A673 (cell line): ENCODE measurements at regions not wholly inside any gene's neighbourhood (a gene's known extent, or its start where the extent isn't known, plus 50 kb on each side); places are given as distances from the start of the nearest gene placed in this dataset.

Experiments used
- BruUV-seq: library from RNA; stranded (reverse); fragments of 400-500 nt; replicated peaks from 2 replicates; lab custom pipeline; 2021; lab: Mats Ljungman, UMichigan
- CTCF ChIA-PET: fragments of 300-600 bp; sonication (Branson Sonifier 250); formaldehyde crosslinking; loops from one replicate; lab custom pipeline; 2022; ENCODE audit warnings: antibody characterized with exemption; lab: Charles Lee
- POLR2A ChIA-PET: fragments of 300-600 bp; sonication (Branson Sonifier 250); formaldehyde crosslinking; loops from one replicate; lab custom pipeline; 2022; ENCODE audit warnings: antibody characterized with exemption; ENCODE audit not compliant: low non-redundant PET; lab: Charles Lee
- DNase-seq: peaks from one replicate; pipeline ENCODE4 v3.0.0-alpha.2; 2015; ENCODE audit warnings: low spot score
- H3K27ac ChIP-seq: fragments of 200-600 bp; sonication (generic); 2 replicates; pipeline ENCODE4 v1.5.1; 2016; ENCODE audit warnings: mixed run types, low read depth, mild to moderate bottlenecking, mixed read lengths, antibody characterized with exemption, low read length; ENCODE audit not compliant: poor library complexity, severe bottlenecking
- H3K27me3 ChIP-seq: fragments of 200-600 bp; sonication (generic); replicated peaks from 2 replicates; pipeline ENCODE4 v1.6.1; 2017; ENCODE audit warnings: mixed run types, low read depth, mild to moderate bottlenecking, mixed read lengths, antibody characterized with exemption, low read length; ENCODE audit not compliant: insufficient read depth, poor library complexity
- H3K36me3 ChIP-seq: fragments of 200-600 bp; sonication (generic); 2 replicates; pipeline ENCODE4 v1.6.1; 2016; ENCODE audit warnings: mixed run types, mild to moderate bottlenecking, mixed read lengths, antibody characterized with exemption, low read length; ENCODE audit not compliant: insufficient read depth, poor library complexity, severe bottlenecking
- H3K4me1 ChIP-seq: fragments of 200-600 bp; sonication (generic); 2 replicates; pipeline ENCODE4 v1.6.1; 2017; ENCODE audit warnings: mixed run types, mild to moderate bottlenecking, mixed read lengths, antibody characterized with exemption, low read length; ENCODE audit not compliant: insufficient read depth, poor library complexity, severe bottlenecking
- H3K4me3 ChIP-seq: fragments of 200-600 bp; sonication (generic); 2 replicates; pipeline ENCODE4 v1.5.1; 2016; ENCODE audit warnings: low read depth, mixed run types, mild to moderate bottlenecking, mixed read lengths, low read length; ENCODE audit not compliant: poor library complexity, severe bottlenecking
- H3K9me3 ChIP-seq: fragments of 200-600 bp; sonication (generic); 2 replicates; pipeline ENCODE4 v1.6.1; 2016; ENCODE audit warnings: mixed run types, low read depth, mild to moderate bottlenecking, mixed read lengths, antibody characterized with exemption, low read length; ENCODE audit not compliant: poor library complexity, severe bottlenecking
- EZH2 ChIP-seq: fragments of 200-600 bp; sonication (generic); IDR thresholded peaks from 2 replicates; pipeline ENCODE4 v1.6.1; 2017; ENCODE audit warnings: borderline replicate concordance, low read depth, mild to moderate bottlenecking, mixed read lengths, antibody characterized with exemption, low read length; ENCODE audit not compliant: poor library complexity, severe bottlenecking
- intact Hi-C: fragments of 100-400 bp; cut with micrococcal nuclease; formaldehyde crosslinking; loops from one replicate; pipeline ENCODE4 v1.10.0; 2022; ENCODE audit not compliant: unreplicated experiment
- TF ChIP-seq, protein P1 (sequence below): fragments of 300-800, 200-600 bp; sonication (generic); conservative IDR thresholded peaks from 2 replicates; pipeline ENCODE4 v1.5.1; 2017; ENCODE audit warnings: low read depth, mild to moderate bottlenecking, antibody characterized with exemption, low read length, moderate library complexity, mixed read lengths

DNA sequence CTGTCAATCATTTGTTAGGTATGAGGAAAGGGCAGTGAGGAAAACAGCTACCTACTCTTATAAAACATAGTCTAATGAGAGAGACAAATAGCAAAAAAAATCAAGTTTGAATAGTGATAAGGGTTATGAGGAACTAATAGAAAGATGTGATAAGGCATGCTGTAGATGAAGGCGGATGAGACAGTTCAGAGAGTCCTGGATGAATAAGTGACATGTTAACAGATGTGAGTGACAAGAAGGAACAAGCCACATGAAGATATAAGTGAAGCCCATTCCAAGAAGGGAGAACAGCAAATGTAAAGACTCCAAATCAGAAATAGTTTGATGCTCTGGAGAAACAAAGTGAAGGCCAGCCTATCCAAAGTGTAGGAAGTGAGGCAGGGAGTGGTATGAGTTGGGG lies 154.1 kb upstream of the SYT10 start:
- no peak overlapping the region for H3K4me3 ChIP-seq
- H3K27ac ChIP-seq = no peak overlapping the region
- intact Hi-C loops = no loop called here
- no peaks in the 10 kb centered on the region for H3K4me1 ChIP-seq
- DNase-seq = no peak
- ChIA-PET CTCF (no interaction called here), POLR2A (no interaction called here)
- TF ChIP-seq EZH2 = no peak
- TF ChIP-seq, protein P1, sequence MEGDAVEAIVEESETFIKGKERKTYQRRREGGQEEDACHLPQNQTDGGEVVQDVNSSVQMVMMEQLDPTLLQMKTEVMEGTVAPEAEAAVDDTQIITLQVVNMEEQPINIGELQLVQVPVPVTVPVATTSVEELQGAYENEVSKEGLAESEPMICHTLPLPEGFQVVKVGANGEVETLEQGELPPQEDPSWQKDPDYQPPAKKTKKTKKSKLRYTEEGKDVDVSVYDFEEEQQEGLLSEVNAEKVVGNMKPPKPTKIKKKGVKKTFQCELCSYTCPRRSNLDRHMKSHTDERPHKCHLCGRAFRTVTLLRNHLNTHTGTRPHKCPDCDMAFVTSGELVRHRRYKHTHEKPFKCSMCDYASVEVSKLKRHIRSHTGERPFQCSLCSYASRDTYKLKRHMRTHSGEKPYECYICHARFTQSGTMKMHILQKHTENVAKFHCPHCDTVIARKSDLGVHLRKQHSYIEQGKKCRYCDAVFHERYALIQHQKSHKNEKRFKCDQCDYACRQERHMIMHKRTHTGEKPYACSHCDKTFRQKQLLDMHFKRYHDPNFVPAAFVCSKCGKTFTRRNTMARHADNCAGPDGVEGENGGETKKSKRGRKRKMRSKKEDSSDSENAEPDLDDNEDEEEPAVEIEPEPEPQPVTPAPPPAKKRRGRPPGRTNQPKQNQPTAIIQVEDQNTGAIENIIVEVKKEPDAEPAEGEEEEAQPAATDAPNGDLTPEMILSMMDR = no peak
- H3K9me3 ChIP-seq = no peaks in the 10 kb centered on the region
- no peaks in the 10 kb centered on the region for H3K27me3 ChIP-seq
- no peaks in the 10 kb centered on the region for H3K36me3 ChIP-seq
- BruUV-seq = no TSS peak

GRCh38 chr12:33596061-33596460 lies 156.4 kb upstream of the SYT10 start:
- POLR2A ChIA-PET = no interaction called here
- no peaks in the 10 kb centered on the region for H3K27me3 ChIP-seq
- BruUV-seq = no TSS peak
- DNase-seq = no peak
- H3K27ac ChIP-seq = no peak overlapping the region
- TF ChIP-seq EZH2 = no peak
- TF ChIP-seq, protein P1 = no peak
- CTCF ChIA-PET = no interaction called here
- intact Hi-C loops = loop anchor here (1.0 kb wide), 1 partner anchor 40 kb away; no protein-coding TSS in a partner anchor
- no peaks in the 10 kb centered on the region for H3K9me3 ChIP-seq
- H3K4me1 ChIP-seq = no peaks in the 10 kb centered on the region
- no peaks in the 10 kb centered on the region for H3K36me3 ChIP-seq
- no peak overlapping the region for H3K4me3 ChIP-seq

GRCh38 chr12:33596814-33597213 lies 157.2 kb upstream of the SYT10 start:
- no peak overlapping the region for H3K27ac ChIP-seq
- H3K36me3 ChIP-seq = no peaks in the 10 kb centered on the region
- H3K4me3 ChIP-seq = no peak overlapping the region
- DNase-seq = no peak
- H3K4me1 ChIP-seq = no peaks in the 10 kb centered on the region
- TF ChIP-seq EZH2 = no peak
- TF ChIP-seq, protein P1 = no peak
- intact Hi-C loops = loop anchor here (1.0 kb wide), 1 partner anchor 39 kb away; no protein-coding TSS in a partner anchor
- ChIA-PET POLR2A (no interaction called here), CTCF (no interaction called here)
- no TSS peak for BruUV-seq
- no peaks in the 10 kb centered on the region for H3K27me3 ChIP-seq
- H3K9me3 ChIP-seq = no peaks in the 10 kb centered on the region
